HT-29 (cell line): ENCODE measurements at regions not wholly inside any gene's neighbourhood (a gene's known extent, or its start where the extent isn't known, plus 50 kb on each side); places are given as distances from the start of the nearest gene placed in this dataset.

ENCODE experiments used
- DNase-seq: peaks from one replicate; pipeline ENCODE4 v3.0.0-alpha.2; 2015; ENCODE audit warnings: low spot score

- DNase-seq = no peak
Measured at GRCh38 chr3:131151-131888, 65.2 kb upstream of the CHL1 start.

DNA sequence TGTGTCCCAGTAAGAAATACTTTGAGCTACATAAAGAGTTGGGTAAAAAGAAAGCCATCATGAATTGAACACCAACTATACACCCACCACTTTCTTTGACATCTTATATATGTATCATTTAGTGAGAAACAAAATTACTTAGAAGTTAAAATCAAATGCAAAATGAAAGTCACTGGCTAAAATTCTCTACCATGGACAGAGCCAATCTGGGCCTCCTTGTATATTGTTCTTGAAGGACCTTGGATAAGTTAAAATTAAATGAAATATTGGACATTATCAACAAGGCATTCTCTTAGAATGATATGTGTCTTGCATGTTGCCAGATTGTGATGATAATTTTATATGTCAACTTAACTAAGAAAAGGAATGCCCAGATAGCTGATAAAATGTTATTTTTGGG lies 64.2 kb upstream of the CHL1 start:
- no peak for DNase-seq

GRCh38 chr3:132904-133303 lies 63.7 kb upstream of the CHL1 start:
- DNase-seq = no peak

DNA sequence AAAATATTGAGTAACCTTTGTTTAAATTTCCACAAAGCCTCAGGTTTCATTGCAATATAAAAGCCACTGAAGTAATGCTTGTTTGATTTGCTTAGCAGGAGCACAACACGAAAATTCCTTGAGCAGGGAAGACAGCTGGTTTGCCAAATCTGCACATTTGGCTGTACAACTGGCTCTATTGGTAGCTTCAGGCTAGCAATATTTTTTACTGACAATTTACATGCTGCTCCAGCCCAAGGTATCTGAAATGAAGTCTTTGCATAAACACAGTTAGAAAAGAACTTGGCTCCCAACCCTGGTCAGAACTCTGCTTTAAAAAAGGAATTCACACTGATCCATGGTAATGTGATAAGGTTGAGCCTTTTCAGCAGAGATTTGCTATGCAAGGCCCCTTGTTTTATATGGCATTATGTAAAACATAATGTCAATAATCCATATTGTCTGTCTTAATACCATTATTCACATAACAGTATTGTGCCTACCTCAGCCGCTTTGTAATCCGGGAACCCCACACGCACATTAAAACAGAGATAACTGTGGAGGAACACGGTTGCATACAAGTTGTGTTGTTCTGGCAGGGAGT lies 55.7 kb upstream of the CHL1 start:
- DNase-seq = no peak
